Embryonic facial prominence (tissue), 1 donor: ENCODE measurements at regions not wholly inside any gene's neighbourhood (a gene's known extent, or its start where the extent isn't known, plus 50 kb on each side); places are given as distances from the start of the nearest gene placed in this dataset.
"Not testable (repeated sequence)": the region's sequence is repeated elsewhere in the genome, so short reads cannot be mapped to it uniquely, and the experiment has no call there.

Source experiments
- DNase-seq: peaks from one replicate; pipeline ENCODE4 v3.0.0-alpha.2; 2016; ENCODE audit errors: extremely low spot score

DNA sequence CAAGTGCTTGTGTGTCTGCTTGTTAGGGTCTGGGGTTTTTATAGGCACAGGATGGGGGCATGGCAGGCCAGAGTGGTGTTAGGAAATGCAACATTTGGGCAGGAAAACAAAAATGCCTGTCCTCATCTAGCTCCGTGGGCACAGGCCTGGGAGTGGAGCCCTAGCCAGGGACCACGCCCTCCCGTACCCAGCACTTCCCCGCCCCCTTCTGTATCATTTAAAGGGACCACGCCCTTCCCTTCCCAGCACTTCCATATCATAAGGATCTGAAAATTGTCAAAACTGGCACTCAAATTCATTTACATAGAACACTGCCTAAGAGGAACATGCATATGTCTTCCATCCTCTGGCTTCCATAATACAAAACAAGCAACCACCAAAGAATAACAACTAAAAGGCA, 185.8 kb downstream of the B3GLCT start:
- DNase-seq: no peak

DNA sequence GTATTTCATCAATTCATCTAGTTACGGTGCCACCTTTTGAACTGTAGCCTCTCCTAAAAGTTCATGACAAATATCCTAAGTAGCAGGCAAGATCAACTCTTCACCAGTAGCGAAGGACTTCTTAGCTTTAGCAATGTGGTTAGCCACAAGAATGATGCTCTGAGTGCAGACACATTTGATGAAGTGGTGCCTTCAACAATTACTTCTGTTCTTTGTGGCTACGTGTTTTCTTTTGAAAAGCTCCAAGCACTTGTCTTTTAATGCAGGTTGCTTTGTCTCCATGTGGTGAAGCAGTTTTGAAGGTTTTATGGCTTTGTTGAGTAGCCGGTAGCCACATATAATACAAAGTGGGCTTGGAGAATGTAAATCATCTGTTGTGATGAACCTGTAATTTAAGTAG, 194.7 kb downstream of the B3GLCT start:
- no peak for DNase-seq

DNA sequence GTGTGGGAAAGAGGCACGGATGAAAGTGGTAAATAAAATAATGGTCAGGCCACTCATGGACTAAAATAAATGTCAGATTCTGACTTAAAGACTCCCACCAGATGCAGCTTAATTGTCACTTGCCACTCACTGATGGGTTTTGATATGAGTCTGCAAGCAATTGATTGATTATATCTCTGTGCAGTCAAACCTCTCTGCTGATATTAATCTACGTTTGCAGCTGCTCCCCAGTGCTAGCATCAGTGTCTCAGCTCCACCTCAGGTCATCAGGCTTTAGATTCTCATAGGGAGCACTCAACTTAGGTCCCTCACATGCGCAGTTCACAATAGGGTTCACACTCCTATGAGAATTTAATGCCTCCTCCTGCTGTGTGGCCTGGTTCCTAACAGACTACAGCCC, 195.3 kb downstream of the B3GLCT start:
- DNase-seq: no peak

DNA sequence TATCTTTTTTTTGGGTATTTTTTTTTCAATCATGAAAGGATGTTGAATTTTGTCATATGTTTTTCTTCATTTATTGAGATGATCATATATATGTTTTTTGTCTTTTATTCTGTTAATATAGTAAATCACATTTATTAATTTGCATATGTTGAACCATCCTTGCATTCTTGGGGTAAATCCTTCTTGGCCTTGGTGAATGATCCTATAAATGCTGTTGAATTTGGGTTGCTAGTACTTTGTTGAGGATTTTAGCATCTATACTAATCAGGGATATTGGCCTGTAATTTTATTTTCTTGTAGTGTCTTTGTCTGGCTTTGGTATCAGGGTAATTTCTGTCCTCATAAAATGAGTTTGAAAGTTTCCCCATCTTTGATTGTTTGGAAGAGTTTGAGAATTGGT, 199.9 kb downstream of the B3GLCT start:
- DNase-seq: no peak

DNA sequence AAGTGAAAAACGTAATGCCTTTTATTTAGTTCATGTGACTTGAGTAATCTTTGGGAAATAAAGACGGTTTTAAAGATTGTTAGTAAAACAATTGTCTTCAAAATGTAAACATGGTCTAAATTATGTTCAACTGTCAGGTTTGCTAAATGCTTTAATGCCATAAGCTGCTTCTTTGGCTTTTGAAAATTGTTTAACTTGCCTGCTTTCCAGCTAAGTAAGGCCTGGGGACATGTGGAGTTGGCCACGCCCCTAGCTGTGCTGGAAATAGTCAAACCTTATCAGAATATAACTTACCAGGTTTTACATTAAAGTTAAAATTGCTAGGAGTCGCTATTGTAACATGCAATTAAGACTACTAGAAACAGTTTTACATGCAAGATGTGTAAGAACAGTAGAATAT, 203.9 kb downstream of the B3GLCT start:
- DNase-seq: not testable (repeated sequence)

DNA sequence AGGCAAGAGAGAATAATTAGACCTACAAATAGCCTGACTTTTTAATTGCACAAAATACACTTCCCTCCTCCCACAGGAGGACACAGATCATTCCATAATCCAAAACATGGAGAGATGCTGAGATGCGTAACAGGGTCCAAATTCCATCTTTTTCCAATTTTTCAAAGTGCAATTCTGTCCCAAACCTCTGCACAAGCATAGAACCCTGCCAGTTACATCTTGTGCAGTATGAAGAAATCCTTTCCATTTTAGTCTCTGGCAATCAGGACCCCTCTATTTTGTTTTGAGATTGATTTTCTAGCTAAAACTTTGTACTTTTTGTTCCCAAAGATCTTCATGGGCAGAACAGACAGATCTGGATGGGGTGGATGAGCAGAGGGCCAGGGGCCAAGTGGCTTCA, 209.2 kb downstream of the B3GLCT start:
- no peak for DNase-seq

DNA sequence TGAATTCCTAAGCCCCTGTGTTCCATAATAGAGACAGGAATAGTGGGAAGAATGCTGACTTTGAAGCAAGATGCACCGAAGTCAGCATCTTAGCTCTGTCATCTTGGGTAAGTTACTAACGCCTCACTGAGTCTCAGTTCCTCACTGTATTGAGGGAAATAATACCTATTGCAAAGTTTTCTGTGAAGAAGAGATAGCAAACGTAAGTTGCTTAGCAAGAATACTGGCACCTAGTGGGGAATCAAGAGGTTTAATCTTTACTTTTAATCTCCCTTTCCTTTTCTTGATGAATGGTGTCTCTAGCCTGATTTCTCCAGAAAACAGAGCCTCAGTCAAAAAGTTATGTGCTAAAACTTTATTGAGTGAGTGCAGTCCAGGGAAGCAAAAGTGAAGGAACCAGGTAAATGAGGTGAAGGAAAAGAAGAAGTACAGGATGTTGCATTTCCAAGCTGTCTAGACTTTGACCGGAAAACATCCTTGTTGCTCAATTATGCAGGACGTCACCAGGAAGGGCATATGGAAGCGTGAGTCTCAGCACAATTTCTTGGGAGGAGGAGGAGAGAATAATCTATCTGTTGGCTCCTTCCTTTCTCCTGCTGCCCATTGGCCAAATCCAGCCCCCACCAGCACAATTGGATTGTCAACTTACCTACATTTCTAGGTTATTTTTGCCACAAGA, 210.0 kb downstream of the B3GLCT start:
- DNase-seq: no peak

DNA sequence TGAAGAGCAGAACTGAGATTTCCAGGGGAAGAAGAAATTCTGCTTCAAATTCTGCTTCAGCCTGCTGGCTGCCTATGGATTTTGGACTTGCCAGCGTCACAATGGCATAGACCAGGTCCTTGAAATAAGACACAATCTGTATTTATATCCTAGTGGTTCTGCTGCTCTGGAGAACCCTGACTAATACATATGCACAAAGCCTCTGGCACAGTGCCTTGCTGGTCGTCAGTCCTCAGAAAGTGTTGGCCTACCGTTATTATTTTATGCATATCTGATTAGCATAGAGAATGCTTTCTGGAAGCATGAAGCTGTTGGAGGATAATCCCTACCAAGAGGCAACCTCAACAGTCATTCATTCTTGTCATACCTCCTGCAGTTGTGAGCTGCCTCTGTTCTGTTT, 213.7 kb downstream of the B3GLCT start:
- no peak for DNase-seq

DNA sequence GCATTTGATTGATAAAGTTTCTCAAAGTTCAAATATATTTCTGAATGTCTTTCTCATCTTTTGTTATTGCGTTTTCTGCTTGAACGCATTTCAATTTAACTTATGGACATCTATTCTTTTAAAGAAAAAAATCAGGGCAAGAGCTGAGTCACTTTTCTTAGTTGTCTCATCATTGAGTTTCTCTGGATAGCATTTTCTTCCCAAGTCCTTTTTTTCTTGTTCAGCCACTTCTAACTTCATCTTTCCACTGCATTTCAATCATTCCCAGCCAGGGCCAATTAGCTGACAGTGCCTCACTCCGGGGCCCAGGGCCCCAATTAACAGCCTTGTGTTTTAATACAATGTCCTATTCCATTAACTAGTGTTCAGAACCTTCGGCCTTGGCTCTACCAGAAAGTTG, 216.3 kb downstream of the B3GLCT start:
- no peak for DNase-seq

DNA sequence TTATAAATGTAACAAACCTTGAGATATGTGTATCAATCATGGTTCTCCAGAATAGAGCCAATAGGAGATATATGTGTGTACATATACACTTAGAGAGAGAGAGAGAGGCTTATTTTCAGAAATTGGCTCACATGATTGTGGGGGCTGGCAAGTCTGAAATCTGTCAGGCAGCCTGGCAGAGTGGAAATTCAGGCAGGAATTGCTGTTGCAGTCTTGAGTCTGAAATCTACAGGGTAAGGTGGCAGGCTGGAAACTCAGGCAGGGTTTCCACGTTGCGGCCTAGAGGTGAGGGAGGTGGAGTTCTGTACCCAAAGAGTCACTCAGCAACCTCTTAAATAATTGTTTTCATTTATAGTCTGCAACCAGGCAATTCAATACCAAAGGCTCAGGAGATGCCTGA, 218.4 kb downstream of the B3GLCT start:
- no peak for DNase-seq

DNA sequence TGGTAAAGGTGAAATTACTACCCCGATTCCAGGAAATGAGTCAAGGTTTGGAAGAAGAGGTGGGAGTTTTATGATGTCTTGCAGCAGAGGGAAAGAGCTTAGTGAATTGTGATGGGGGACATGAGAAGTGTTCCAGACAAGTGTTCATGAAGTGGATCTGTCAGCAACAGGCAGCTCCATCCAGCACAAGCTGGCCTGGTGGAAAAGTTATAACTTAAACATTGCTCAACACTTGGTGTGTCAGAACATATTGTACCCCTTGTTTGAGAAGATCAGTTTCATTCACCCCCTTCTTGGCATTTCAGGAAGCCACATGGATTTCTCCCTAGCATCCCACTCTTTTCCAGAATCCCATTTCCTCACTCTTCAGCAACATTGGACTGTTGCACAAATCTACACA, 222.0 kb downstream of the B3GLCT start:
- no peak for DNase-seq

DNA sequence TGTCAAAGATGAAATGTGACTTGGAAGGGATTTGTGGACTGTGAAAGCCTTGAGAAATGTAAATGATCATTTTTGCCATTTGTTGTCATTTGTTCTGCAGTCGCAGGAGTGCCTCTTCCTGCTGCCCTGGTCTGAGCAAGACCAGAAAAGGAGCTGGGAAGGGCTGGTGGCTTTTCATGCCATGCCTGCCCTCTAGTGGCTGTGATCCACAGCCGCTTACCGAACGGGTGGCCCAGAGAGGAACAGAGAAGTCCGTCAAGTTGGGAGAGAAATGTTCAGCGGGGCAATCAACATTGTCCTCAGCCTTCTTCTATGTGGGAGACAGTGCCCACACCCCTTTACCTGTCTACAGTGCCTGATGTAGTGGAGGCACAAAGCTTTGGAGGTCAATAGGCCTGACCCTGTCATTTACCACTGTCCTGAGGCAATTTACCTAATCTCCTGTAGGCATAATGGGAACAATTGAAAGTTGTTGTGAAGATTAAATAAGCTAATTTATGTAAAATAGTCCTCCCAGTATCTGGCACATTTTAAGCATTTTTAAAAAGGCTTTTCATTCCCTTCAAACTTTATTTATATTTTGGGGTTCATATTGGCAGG, 224.5 kb downstream of the B3GLCT start:
- DNase-seq: peak; percentile 54

DNA sequence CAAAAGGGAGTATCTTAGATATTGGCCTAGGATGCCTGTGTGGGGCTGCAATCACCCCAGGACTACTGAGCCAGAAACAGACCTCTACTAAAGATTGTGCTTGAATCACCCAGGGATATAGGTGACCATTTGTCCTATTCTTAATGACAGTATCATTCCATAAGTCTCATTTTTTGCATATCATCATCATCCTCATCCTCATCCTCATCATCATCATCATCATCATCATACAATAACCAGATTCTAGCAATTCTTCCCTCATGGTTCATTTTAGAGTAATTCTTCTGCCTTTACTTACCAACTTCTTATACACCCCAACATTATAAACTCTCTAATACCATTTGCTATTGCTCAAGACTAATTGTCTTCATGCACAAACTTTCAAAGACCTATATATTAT, 226.6 kb downstream of the B3GLCT start:
- no peak for DNase-seq

DNA sequence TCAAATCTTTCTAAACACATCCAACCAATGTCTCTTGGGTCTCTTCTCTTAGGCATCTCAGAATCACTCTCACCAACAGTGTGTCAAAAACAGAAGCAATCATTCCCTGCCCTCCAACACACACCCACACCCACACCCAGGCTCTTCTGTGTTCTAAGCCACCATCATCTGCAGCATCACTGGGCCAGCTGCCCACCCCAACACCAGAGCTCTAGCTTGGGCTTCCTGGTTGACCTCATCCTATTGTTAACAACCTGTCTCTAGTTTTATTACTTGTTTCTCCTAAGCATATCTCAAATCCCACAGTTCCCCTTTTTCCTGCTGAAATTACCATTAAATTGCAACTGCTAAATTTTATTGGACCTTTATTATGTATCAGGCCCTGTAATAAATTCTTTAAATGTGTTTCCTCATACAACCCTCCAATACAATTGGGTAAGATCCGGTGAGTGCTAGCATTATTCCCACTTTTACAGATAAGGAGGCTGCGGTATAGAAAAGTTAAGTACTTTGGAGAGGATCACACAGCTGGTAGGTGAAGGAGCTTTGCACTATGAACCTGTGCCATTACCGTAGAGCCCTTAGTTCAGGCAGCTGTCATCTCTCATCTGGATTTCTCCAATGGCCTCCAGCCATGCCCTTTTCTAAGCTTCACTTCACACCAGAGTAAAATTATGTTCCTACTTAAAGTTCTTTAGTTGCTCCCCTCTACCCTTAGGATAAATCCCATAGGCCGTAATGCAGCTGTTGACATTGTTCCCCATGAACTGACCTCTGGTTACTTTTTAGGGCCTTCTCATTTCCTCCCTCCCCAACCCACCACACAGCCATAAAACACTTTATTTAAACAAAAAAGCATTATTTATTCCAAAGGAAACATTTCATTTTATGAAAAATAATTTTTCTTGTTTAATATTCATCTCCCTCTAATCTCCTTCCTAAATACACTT, 227.7 kb downstream of the B3GLCT start:
- DNase-seq: no peak

DNA sequence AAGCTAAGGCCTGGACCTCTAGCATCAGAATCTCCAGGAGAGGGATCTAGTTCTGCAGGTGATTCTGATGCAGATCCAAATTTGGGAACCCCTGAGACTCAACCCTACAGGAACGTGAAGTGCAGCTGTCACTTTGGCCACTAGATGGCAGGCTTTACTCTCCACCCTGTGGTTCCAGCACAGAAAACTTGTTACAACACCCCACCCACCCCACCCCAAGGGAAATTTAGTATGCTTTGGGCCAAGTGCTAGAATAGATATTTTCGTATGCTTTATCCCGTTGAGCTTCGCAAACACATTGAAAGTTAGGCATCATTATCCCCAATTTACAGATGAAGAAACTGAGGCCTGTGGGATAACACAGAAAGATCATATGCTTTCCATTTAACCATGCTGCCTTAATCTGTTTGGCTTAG, 232.0 kb downstream of the B3GLCT start:
- no peak for DNase-seq

DNA sequence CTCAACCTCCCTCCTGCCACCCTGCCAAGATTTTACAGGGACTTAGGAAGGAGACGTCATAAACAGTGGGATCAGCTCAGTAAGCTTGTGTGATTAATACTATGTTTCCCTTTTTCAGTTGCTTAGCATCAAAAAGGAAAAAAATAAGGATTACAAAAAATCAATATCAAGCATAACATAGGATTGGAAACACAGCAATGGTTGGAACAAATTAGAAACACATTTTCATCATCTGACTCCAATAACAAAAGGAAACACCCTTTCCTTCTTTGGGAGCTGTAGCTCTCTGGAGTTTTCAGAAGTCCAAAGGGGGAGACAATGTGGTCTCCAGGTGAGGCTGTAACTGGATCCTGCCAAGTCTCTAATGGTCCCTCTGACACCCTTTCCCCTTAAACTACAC, 233.4 kb downstream of the B3GLCT start:
- DNase-seq: peak; percentile 79

DNA sequence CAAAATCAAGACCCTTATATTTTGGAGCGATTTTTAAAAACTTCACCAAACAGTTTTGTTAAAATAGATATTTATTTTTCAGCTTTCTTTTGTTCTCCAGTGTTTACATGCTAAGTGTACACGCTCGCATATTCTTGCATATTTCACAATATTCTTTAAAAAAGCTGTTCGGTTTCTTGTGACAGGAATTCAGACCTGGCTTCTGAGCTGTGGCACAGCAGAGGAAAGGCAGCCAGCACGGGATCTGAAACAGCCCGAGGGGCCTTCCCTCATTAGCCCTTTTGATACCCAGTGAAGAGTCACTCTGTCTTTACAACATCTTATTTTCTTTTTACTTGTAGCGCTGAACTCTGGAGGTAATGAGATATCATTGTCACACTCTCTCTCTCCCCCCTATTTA, 234.0 kb downstream of the B3GLCT start:
- DNase-seq: no peak

DNA sequence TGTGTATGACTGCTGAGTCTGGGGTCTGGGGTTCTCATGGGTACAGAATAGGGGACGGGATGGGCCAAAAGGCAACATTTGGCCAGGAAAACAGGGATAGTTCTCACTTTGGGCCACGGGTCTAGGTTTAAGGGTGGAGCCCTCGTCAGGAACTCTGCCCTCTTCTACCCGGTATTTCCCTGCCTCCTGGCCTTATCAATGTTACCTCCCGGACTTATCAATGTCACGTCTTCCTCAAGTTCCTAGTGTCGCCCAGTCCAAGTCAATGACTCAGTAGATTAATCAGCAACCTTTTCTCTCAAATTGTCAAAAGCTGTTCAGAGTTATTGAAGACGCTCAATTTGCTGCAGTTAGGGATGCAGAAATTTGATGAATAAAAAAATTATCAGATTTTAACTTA, 234.8 kb downstream of the B3GLCT start:
- no peak for DNase-seq

DNA sequence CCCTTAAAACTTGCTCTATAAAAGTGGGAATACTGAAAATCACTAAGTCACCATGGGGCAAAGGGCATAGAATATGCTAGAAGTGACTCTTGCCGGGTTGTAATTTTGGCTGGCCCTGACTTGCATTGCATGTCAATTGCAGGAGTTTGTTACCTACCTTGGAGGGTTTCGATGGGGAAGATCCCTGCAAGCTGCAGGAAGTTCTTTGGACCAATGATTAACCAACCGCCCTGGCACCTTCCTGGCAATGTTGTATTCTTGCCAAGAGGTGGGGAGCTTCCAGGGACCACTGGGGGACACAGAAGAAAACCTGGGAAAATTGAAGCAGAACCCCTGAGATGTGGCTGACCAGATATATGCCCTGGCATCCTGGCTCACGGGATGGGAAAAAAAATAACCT, 235.8 kb downstream of the B3GLCT start:
- DNase-seq: no peak

DNA sequence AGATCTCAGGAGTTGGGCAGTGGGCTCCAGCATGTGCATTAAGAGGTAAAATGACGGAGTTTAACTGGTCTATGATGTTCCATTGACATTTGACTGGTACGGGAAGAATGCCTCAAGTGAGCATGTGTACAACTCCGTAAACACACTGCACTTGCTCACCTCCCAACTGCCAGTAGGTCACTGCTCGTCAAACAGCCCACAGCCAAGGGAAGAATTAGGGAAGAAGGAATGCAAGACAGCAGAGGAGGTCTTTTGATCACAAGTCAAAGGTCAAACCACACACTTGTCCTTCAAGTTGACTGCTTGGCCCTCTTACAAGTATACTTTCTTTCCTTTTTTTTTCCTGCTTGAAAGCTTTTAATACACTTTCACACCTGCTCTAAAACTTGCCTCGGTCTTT, 236.7 kb downstream of the B3GLCT start:
- DNase-seq: no peak

DNA sequence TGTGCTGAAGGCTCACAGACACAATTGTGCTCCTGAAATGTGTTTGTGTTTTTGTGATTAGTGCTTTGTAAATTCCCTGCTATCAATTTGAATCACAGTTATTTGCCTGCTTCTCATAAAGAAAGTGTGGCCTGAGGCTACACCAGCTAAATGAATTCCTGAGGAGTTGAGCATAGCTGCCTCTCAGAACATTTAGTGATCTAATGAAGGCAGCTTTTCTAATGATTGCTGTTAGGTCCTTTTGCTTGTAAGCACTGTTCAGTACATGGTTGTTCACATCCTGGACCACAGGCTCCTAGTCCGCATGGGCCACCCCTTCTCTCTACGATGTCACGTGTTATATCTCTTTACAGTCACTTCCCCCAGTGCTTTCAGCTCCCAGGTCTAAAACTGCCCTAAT, 238.2 kb downstream of the B3GLCT start:
- DNase-seq: no peak

DNA sequence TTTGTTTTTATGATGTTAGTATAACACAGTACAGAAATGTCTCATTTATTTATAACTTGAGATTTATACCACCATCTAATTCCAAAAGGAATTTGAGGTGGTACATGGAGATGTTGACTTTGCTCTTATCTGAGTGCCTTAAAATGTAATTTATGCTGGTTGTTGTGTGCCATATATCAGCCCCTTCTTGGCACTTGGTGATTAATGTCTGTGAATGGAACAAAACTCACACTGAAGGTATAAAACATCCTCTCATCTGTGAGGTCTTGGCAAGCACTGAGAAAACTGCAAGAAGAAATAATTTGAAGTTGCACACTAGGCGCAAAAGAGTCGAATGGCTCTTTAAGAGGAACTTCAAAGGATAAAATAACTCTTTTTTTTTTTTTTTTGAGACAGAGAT, 240.4 kb downstream of the B3GLCT start:
- no peak for DNase-seq
